ENCODE measurements at regions not wholly inside any gene's neighbourhood (a gene's known extent, or its start where the extent isn't known, plus 50 kb on each side); places are given as distances from the start of the nearest gene placed in this dataset.
"Not testable (repeated sequence)": the region's sequence is repeated elsewhere in the genome, so short reads cannot be mapped to it uniquely, and the experiment has no call there.

GRCh38 chr12:131229426-131230339 is 276.0 kb downstream of the ADGRD1 start:
- TF ChIP-seq JUND (IDR thresholded peaks at IDR 0.05; ENCODE audit: low read depth): no peak
- in situ Hi-C loops (cut with HindIII; ENCODE audit: low pct_unique_long_range_greater_than_20kb, low sequenced_read_pairs): loop anchor here (10.0 kb wide), 1 partner anchor 205 kb away; no protein-coding TSS in a partner anchor
- no peak for DNase-seq (ENCODE audit: low read depth in 1 of 2, low spot score in 1 of 2)

DNA sequence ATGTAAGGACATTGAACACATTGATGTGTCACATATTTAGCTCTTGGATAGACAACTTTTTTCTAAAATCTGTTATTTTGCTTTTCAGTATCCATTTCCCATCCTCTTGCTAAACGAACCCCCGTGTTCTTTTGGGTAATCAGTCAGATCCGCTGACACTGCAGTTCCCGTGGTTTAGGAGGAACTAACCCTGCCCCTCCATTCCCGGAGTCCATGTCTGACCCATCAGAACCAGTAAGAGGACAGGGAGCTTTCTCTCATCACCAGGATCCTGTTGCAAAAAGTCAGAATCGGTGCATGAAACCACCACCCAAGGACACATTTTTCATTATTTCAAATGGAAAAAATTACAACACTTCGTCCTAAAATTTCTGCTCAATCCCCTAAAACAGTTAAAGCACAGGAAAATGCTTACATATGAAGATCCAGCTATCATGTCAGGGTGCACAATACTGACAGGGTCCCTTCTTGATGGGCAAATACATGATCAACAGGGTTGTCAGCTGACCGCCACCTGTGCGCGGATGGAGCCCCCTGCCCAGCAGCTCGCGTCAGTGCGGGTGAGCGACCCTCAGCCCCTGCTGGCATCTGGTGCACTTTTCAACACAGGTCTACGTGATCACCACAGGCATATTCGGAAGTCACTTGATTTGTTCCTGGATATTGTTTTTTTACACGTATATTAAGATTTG is 276.8 kb downstream of the ADGRD1 start:
- no peak for DNase-seq (ENCODE audit: low read depth in 1 of 2, low spot score in 1 of 2)
- in situ Hi-C loops (cut with HindIII; ENCODE audit: low pct_unique_long_range_greater_than_20kb, low sequenced_read_pairs): no loop called here
- TF ChIP-seq JUND (IDR thresholded peaks at IDR 0.05; ENCODE audit: low read depth): no peak

DNA sequence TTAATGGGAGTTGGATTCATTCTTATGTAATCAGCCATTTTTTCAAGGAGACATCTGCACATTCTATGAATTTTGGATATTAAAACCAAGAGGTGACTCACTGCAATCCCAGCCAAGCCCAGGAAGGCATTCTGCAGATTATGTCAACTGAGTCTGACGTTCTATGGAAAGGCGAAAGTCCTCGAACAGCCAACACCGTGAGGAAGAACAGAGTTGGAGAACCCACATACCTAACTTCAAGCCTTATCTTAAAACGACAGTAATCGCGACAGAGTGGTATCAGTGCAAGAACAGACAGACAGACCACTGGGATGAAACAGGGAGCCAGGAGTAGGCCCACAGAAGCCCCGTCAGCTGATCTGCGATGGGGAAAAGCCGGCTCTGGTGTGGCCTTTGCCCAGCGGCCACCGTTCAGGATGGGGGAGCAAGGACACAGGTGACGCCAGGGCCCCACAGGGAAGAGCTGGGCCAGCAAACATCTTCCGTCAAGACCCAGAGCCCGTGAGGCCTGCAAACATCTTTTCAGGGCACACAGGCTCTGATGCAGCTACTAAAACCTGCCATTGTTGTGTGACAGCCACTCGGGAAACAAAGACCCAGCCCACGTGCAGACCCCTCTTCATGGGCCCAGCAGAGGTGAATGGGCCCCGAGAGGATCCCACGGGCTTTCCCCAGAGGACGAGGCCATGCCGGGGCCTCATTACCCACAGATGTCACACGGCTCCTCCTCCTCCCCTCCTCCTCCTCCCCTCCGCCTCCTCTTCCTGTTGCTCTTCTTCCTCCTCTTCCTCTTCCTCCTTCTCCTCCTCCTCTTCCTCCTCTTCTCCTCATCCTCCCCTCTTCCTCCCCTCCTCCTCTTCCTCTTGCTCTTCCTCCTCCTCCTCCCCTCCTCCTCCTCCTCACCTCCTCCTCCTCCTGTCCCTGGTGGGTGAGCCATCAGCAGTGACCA is 277.6 kb downstream of the ADGRD1 start:
- DNase-seq (ENCODE audit: low read depth in 1 of 2, low spot score in 1 of 2): no peak
- TF ChIP-seq JUND (IDR thresholded peaks at IDR 0.05; ENCODE audit: low read depth): no peak
- in situ Hi-C loops (cut with HindIII; ENCODE audit: low pct_unique_long_range_greater_than_20kb, low sequenced_read_pairs): no loop called here

- no peak for DNase-seq (ENCODE audit: low read depth in 1 of 2, low spot score in 1 of 2)
- no peak for TF ChIP-seq JUND (IDR thresholded peaks at IDR 0.05; ENCODE audit: low read depth)
- in situ Hi-C loops (cut with HindIII; ENCODE audit: low pct_unique_long_range_greater_than_20kb, low sequenced_read_pairs): no loop called here
These were observed 278.3 kb downstream of the ADGRD1 start for GRCh38 chr12:131232036-131232435.

DNA sequence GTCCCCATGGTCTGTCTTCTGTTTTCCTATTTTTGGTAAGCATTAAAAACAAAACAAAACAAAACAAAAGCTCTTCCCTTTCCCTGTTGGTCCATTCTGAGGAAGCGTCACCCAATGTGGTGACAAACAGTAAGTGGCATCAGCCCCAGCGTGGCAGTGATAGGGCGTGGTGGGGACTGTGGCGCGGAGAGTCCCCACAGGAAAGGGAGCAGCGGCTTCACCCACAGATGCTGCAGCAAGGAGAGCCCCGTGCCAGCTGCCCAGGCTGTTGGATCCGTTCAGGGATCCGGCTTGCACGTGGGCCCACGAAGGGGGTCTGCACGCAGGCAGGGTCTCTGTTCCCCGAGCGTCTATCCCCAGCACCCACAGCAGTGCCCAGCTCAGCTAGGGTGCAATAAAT is 279.2 kb downstream of the ADGRD1 start:
- DNase-seq (ENCODE audit: low read depth in 1 of 2, low spot score in 1 of 2); in situ Hi-C loops (cut with HindIII; ENCODE audit: low pct_unique_long_range_greater_than_20kb, low sequenced_read_pairs): not testable (repeated sequence)

DNA sequence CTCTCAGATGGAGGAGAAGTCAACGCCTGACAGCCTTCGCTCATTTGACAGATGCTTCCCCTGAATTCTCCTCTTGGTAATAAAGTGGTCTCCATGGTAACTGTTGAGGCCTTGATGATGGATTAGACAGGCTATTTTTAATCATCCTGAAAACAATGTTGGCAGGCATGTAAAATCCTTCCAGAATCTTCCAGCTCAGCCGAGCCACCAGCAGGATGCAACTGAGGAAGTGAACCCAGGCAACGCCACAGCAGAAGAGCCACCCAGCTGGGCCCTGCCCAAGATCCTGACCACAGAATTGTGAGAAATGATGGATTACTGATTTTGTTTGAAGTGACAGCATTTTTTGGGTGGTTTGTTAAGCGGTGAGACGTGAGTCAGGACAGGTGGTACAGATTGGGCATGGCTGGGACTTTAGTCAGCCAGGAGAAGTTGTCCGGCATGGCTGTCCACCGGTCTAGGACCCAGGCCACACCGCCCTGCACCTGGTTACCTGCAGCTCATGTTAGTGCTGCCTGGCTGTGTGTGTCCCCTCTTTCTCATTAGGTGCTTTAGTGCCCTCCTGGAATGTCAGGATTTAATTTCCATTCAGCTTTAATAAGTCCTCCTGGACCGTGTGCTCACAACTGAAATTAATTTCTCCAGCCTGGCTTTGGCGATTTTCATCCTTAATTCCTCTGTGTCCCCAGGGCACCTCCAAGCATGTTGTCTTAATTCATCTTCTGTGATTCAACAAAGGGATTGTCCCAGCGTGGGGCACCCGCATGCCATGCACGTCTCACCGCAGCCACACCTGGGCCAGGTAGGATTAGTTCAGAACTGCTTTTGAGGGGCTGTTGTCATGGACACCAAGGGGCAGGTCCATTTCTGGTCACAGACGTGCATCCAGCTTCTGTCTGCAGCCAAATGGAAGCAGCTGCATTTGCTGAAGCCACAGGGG is 280.4 kb downstream of the ADGRD1 start:
- DNase-seq (ENCODE audit: low read depth in 1 of 2, low spot score in 1 of 2): peak in 1 of 2 experiments; percentile 13
- in situ Hi-C loops (cut with HindIII; ENCODE audit: low pct_unique_long_range_greater_than_20kb, low sequenced_read_pairs): not testable (repeated sequence)

- in situ Hi-C loops (cut with HindIII; ENCODE audit: low pct_unique_long_range_greater_than_20kb, low sequenced_read_pairs); DNase-seq (ENCODE audit: low read depth in 1 of 2, low spot score in 1 of 2): not testable (repeated sequence)
These were observed 281.1 kb downstream of the ADGRD1 start for GRCh38 chr12:131234841-131235271.

DNA sequence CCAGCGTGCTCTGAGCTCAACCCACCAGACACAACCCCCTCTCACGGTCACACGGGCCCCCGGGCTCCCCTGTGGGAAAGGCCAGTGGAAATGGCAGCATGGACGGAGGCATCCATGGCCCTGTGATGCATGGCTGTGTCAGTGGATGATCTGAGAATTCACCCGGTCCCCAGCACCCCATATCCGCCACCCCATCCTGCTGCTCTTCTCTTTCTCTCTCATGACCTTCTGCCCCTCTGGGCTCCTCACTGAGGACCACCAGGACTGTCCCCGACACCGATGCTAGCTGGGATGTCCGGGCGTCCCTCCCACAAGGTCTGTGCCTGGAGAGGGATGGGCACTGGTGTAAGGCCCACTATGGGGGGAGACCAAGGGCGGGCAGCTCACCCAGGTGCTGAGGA is 282.2 kb downstream of the ADGRD1 start:
- TF ChIP-seq JUND (IDR thresholded peaks at IDR 0.05; ENCODE audit: low read depth): no peak
- in situ Hi-C loops (cut with HindIII; ENCODE audit: low pct_unique_long_range_greater_than_20kb, low sequenced_read_pairs): no loop called here
- no peak for DNase-seq (ENCODE audit: low read depth in 1 of 2, low spot score in 1 of 2)

- TF ChIP-seq JUND (IDR thresholded peaks at IDR 0.05; ENCODE audit: low read depth): no peak
- DNase-seq (ENCODE audit: low read depth in 1 of 2, low spot score in 1 of 2): no peak
- in situ Hi-C loops (cut with HindIII; ENCODE audit: low pct_unique_long_range_greater_than_20kb, low sequenced_read_pairs): no loop called here
These were observed 285.8 kb downstream of the ADGRD1 start for GRCh38 chr12:131239384-131240094.

DNA sequence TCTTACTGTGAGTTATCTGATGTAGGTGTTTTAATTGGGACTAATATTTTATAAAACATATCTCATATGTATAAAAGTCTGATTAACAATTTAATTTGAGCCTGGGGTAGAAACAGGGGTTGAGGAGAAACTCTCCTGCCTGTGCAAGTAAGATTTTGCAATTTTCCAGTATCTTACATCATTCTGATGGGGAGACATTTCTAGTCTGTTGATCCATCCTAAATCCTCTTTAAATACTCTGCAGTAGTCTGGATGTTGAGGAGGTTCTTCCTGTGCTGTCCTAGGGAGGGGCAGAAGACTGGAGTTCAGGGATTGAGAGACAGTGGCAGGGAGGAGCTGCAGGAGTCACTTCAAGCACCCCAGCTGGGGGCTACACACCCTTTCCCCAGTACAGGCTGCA is 287.8 kb downstream of the ADGRD1 start:
- in situ Hi-C loops (cut with HindIII; ENCODE audit: low pct_unique_long_range_greater_than_20kb, low sequenced_read_pairs): no loop called here
- no peak for DNase-seq (ENCODE audit: low read depth in 1 of 2, low spot score in 1 of 2)
- TF ChIP-seq JUND (IDR thresholded peaks at IDR 0.05; ENCODE audit: low read depth): no peak

All from T47D (cell line).